Endothelial cell (in vitro differentiated cells): ENCODE measurements at regions not wholly inside any gene's neighbourhood (a gene's known extent, or its start where the extent isn't known, plus 50 kb on each side); places are given as distances from the start of the nearest gene placed in this dataset.
"Not testable (repeated sequence)": the region's sequence is repeated elsewhere in the genome, so short reads cannot be mapped to it uniquely, and the experiment has no call there.

Experiments used
- DNase-seq: peaks from one replicate; pipeline ENCODE4 v3.0.0; 2021; ENCODE audit warnings: low spot score
- H3K27ac Mint-ChIP-seq: one replicate; pipeline ENCODE4 v1.8.0; 2021; ENCODE audit warnings: mixed read lengths, inconsistent platforms; ENCODE audit not compliant: unreplicated experiment
- H3K27me3 Mint-ChIP-seq: one replicate; pipeline ENCODE4 v1.8.0; 2021; ENCODE audit warnings: mild to moderate bottlenecking, moderate library complexity, mixed read lengths, inconsistent platforms; ENCODE audit not compliant: unreplicated experiment
- H3K36me3 Mint-ChIP-seq: one replicate; pipeline ENCODE4 v1.8.0; 2021; ENCODE audit warnings: mild to moderate bottlenecking, low read depth, mixed read lengths, inconsistent platforms; ENCODE audit not compliant: unreplicated experiment
- H3K4me1 Mint-ChIP-seq: one replicate; pipeline ENCODE4 v1.8.0; 2021; ENCODE audit warnings: mild to moderate bottlenecking, mixed read lengths, inconsistent platforms; ENCODE audit not compliant: unreplicated experiment
- H3K4me3 Mint-ChIP-seq: one replicate; pipeline ENCODE4 v1.8.0; 2021; ENCODE audit warnings: mild to moderate bottlenecking, mixed read lengths, inconsistent platforms; ENCODE audit not compliant: unreplicated experiment
- H3K9me3 Mint-ChIP-seq: one replicate; pipeline ENCODE4 v1.8.0; 2021; ENCODE audit warnings: mixed read lengths, inconsistent platforms; ENCODE audit not compliant: unreplicated experiment
- TF ChIP-seq, protein P1 (sequence below): fragments of 200-600 bp; sonication (generic); IDR thresholded peaks from one replicate; pipeline ENCODE4 v1.5.0; 2021; ENCODE audit warnings: antibody characterized with exemption; ENCODE audit not compliant: unreplicated experiment

DNA sequence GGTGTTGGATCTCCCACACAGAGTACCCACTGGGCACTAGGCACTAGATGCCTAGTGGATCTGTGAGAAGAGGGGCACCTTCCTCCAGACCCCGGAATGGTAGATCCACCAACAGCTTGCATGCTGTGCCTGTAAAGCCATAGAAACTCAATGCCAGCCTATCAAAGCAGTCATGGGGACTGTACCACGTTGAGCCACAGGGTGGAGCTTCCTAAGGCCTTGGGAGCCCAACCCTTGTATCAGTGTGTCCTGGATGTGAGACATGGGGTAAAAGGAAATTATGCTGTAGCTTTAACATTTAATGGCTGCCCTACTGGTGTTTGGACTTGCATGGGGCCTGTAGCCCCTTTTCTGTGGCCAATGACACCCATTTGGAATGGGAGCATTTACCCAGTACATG, 1024.9 kb downstream of the TMEM121 start:
- H3K27ac Mint-ChIP-seq: no peak overlapping the region
- H3K27me3 Mint-ChIP-seq: no peaks in the 10 kb centered on the region
- H3K4me1 Mint-ChIP-seq: no peaks in the 10 kb centered on the region
- TF ChIP-seq, protein P1, sequence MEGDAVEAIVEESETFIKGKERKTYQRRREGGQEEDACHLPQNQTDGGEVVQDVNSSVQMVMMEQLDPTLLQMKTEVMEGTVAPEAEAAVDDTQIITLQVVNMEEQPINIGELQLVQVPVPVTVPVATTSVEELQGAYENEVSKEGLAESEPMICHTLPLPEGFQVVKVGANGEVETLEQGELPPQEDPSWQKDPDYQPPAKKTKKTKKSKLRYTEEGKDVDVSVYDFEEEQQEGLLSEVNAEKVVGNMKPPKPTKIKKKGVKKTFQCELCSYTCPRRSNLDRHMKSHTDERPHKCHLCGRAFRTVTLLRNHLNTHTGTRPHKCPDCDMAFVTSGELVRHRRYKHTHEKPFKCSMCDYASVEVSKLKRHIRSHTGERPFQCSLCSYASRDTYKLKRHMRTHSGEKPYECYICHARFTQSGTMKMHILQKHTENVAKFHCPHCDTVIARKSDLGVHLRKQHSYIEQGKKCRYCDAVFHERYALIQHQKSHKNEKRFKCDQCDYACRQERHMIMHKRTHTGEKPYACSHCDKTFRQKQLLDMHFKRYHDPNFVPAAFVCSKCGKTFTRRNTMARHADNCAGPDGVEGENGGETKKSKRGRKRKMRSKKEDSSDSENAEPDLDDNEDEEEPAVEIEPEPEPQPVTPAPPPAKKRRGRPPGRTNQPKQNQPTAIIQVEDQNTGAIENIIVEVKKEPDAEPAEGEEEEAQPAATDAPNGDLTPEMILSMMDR: no peak
- H3K36me3 Mint-ChIP-seq: no peaks in the 10 kb centered on the region
- H3K9me3 Mint-ChIP-seq: peaks cover 31% of the 10 kb centered on the region
- H3K4me3 Mint-ChIP-seq: no peak overlapping the region
- DNase-seq: no peak

DNA sequence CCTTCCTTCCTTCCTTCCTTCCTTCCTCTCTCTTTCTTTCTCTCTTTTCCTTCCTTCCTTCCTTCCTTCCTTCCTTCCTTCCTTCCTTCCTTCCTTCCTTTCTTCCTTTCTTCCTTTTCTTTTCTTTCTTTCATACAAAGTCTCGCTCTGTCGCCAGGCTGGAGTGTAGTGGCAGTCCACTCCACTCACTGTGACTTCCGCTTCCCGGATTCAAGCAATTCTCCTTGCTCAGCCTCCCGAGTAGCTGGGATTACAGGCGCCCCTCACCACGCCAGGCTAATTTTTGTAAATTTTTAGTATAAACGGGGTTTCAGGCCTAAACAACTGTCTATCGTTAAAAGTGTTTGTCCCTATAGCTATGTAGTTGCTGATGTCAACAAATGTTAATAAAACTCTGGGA, 1029.8 kb downstream of the TMEM121 start:
- not testable (repeated sequence) for H3K36me3 Mint-ChIP-seq

DNA sequence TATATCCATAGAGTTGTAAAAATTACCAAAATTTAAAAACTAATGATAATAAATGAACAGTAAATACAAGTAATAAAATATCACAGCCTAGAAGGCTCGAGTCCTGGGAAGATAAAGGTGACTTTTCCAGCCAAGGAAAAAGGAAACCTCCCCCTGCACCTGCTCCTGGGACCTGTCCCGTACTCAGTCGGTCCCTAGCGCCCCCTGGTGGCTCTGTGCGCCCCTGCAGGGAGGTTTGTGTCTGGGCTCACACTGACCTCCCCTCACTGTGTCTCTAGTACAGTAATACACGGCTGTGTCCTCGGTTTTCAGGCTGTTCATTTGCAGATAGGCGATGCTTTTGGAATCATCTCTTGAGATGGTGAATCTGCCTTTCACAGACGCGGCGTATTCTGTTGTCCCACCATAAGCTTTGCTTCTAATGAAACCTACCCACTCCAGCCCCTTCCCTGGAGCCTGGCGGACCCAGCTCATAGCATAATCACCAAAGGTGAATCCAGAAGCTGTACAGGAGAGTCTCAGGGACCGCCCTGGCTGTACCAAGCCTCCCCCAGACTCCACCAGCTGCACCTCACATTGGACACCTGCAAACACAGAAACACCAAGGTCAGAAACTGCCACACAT, 1030.4 kb downstream of the TMEM121 start:
- H3K4me3 Mint-ChIP-seq: no peak overlapping the region
- H3K27me3 Mint-ChIP-seq: peaks cover 1% of the 10 kb centered on the region
- H3K36me3 Mint-ChIP-seq: no peaks in the 10 kb centered on the region
- DNase-seq: no peak
- TF ChIP-seq, protein P1: no peak
- H3K9me3 Mint-ChIP-seq: peaks cover 31% of the 10 kb centered on the region
- H3K27ac Mint-ChIP-seq: no peak overlapping the region
- H3K4me1 Mint-ChIP-seq: no peaks in the 10 kb centered on the region

More for the DNA sequence above, 1029.8 kb downstream of the TMEM121 start:
- not testable (repeated sequence) for H3K4me3 Mint-ChIP-seq, H3K27ac Mint-ChIP-seq, H3K27me3 Mint-ChIP-seq, H3K4me1 Mint-ChIP-seq, DNase-seq
- peaks cover 36% of the 10 kb centered on the region for H3K9me3 Mint-ChIP-seq

DNA sequence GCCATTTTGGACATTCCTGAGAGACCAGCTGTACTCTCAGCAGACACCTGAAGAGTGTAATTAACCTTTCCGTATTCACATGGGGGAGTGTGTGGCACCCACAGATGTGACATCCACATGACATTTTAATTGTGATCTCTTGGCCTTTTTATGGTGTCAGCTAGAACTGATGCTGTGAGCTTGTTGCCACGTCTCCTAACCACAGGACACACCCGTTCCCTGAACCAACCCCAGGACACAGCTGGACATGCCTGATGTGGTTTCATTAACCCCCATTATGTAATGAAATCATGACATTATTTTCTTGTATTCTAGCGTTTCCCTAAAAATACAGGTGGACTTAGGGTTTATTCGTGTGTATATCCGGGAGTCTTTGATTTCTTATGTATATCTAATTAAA, 1036.1 kb downstream of the TMEM121 start:
- Mint-ChIP-seq H3K4me1 (no peaks in the 10 kb centered on the region), H3K27me3 (peaks cover 6% of the 10 kb centered on the region), H3K36me3 (peaks cover 14% of the 10 kb centered on the region), H3K9me3 (peaks cover 57% of the 10 kb centered on the region), H3K4me3 (no peak overlapping the region), H3K27ac (no peak overlapping the region)
- TF ChIP-seq, protein P1: no peak
- DNase-seq: no peak

DNA sequence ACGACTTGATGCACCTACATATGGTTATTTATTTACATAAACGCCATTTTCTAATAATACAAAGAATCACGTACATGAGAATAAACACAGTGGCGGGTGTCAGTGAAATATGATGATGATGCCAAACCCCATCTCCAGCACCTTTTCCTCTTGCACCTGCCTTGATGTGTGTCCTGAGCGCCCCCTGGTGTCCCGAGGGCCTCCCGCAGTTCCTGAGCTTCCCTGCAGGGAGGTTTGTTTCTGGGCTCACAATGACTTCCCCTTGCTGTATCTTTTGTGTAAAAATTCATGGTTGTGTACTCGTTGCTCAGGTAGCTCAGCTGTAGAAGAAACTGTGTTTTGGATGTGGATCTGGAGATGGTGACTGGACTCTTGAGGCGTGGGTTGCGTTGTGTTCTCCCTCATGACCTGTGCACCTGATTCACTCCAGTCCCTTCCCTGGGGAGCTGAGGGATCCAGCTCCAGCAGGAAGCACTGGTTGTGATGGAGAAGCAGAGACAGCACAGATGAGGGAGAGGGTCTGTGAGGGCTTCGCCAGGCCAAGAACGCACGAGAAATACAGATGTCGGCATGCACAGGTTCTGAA, 1037.8 kb downstream of the TMEM121 start:
- peaks cover 14% of the 10 kb centered on the region for H3K36me3 Mint-ChIP-seq
- no peak overlapping the region for H3K27ac Mint-ChIP-seq
- DNase-seq: no peak
- TF ChIP-seq, protein P1: no peak
- peaks cover 6% of the 10 kb centered on the region for H3K27me3 Mint-ChIP-seq
- no peaks in the 10 kb centered on the region for H3K4me1 Mint-ChIP-seq
- H3K4me3 Mint-ChIP-seq: no peak overlapping the region
- H3K9me3 Mint-ChIP-seq: peaks cover 61% of the 10 kb centered on the region
